ENCODE measurements at regions not wholly inside any gene's neighbourhood (a gene's known extent, or its start where the extent isn't known, plus 50 kb on each side); places are given as distances from the start of the nearest gene placed in this dataset.

DNA sequence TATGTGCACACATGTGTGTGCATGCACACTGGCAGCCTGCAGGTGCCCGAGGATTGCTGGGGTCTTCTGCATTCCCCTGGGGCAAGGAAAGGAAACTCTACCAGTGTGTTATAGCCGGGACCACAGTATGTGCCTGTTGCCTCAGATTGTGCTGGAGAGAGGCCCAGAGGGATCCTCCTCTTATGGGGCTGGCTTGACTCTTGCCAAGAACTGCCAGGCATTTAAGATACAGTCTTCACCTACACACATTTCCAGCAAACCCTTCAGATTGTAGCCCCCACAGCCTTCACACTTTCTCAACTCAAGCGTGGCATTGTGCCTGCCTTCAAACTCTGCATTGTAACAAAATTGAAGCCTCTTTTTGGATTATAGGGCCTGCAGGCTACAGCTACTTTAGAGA, 176.7 kb upstream of the DYRK2 start:
- H3K27ac ChIP-seq = no peak overlapping the region
- H3K4me1 ChIP-seq = no peaks in the 10 kb centered on the region
- intact Hi-C loops (cut with DNase I) = no loop called here
- H3K27me3 ChIP-seq = no peaks in the 10 kb centered on the region
- no peak for DNase-seq (ENCODE audit: low spot score in 2 of 2)
- no peak overlapping the region for H3K4me3 ChIP-seq
- peaks cover 0 to 5% of the 10 kb centered on the region in 2 donors for H3K9me3 ChIP-seq
- TF ChIP-seq, protein P1, sequence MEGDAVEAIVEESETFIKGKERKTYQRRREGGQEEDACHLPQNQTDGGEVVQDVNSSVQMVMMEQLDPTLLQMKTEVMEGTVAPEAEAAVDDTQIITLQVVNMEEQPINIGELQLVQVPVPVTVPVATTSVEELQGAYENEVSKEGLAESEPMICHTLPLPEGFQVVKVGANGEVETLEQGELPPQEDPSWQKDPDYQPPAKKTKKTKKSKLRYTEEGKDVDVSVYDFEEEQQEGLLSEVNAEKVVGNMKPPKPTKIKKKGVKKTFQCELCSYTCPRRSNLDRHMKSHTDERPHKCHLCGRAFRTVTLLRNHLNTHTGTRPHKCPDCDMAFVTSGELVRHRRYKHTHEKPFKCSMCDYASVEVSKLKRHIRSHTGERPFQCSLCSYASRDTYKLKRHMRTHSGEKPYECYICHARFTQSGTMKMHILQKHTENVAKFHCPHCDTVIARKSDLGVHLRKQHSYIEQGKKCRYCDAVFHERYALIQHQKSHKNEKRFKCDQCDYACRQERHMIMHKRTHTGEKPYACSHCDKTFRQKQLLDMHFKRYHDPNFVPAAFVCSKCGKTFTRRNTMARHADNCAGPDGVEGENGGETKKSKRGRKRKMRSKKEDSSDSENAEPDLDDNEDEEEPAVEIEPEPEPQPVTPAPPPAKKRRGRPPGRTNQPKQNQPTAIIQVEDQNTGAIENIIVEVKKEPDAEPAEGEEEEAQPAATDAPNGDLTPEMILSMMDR (IDR thresholded peaks at IDR 0.05) = no peak
- no peaks in the 10 kb centered on the region for H3K36me3 ChIP-seq

DNA sequence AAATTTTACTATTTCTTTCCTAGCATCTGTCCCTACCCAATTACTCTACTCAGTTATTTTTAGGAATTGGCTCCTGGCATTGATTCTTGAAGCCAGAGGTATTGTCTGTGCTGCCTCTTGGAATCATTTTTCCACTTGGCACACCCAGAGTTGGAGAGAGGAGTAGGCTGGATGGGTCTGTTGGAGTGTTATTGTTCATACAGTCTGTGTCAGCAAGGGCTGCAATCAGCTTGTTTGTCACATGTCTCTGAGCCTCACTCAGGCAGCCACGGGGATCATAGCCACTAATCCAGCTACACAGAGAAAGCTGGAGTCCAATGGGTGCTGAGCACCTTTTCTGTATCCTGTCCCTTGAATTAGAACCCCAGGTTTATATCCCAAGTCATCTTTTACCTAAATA, 176.0 kb upstream of the DYRK2 start:
- intact Hi-C loops (cut with DNase I) = no loop called here
- peaks cover 0 to 5% of the 10 kb centered on the region in 2 donors for H3K9me3 ChIP-seq
- no peak overlapping the region for H3K27ac ChIP-seq
- no peak for DNase-seq (ENCODE audit: low spot score in 2 of 2)
- H3K4me3 ChIP-seq = no peak overlapping the region
- H3K36me3 ChIP-seq = no peaks in the 10 kb centered on the region
- TF ChIP-seq, protein P1 (IDR thresholded peaks at IDR 0.05) = no peak
- H3K4me1 ChIP-seq = no peaks in the 10 kb centered on the region
- H3K27me3 ChIP-seq = no peaks in the 10 kb centered on the region

DNA sequence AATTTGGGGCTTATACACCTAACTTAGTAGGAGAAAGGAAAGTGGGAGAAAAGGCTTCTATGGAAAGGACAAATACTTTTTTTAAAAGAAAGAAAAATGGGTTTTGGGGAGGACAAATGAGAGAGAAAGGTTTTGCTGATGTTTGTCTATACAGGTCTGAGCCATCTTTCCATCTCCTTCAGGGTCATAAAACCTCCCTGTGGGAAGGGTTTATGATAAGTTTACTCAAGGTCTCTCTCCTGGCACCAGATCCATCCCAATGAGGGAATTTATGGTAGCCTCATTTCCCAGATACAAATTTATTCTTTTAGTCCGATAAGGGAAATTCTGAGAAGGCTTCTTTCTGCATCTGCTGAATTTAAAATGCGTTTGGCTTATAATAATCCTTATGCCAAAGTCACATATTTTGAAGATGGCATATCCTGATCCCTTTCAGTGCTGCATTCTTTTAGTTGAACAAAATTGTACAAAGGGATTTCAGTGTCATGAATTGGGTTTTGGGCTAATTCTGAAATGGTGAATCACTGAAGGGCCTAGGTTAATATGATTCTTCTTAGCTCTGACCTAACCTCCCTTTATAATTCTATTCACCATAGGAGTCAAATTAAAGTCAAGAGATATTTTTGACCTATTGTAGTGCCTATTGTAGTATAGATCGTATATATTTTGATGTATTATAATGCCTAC, 173.5 kb upstream of the DYRK2 start:
- Histone ChIP-seq H3K9me3 (no peaks in the 10 kb centered on the region), H3K4me1 (no peaks in the 10 kb centered on the region), H3K27me3 (no peaks in the 10 kb centered on the region), H3K27ac (no peak overlapping the region), H3K36me3 (no peaks in the 10 kb centered on the region), H3K4me3 (no peak overlapping the region)
- intact Hi-C loops (cut with DNase I) = no loop called here
- TF ChIP-seq, protein P1 (IDR thresholded peaks at IDR 0.05) = no peak
- DNase-seq (ENCODE audit: low spot score in 2 of 2) = no peak

DNA sequence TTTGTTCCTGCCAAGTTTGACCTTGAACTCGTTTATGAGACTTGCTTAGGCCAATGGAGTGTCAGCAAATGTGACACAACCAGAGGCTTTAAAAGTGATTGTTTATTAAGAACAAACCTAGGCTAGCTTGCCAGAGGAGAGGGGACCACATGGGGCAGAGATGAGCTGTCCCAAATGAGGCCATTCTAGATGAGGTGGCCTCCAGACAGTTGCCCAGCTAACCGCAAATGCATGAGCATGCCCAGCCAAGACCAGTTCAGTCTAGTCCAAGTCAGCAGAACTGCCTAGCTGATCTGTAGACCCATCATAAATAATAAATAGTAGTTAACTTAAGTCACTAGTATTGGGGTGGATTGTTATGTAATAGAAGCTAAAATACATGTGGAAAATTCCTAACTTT, 172.8 kb upstream of the DYRK2 start:
- no peaks in the 10 kb centered on the region for H3K4me1 ChIP-seq
- TF ChIP-seq, protein P1 (IDR thresholded peaks at IDR 0.05) = no peak
- no peaks in the 10 kb centered on the region for H3K27me3 ChIP-seq
- H3K9me3 ChIP-seq = no peaks in the 10 kb centered on the region
- H3K27ac ChIP-seq = no peak overlapping the region
- intact Hi-C loops (cut with DNase I) = no loop called here
- H3K4me3 ChIP-seq = no peak overlapping the region
- DNase-seq (ENCODE audit: low spot score in 2 of 2) = no peak
- no peaks in the 10 kb centered on the region for H3K36me3 ChIP-seq

DNA sequence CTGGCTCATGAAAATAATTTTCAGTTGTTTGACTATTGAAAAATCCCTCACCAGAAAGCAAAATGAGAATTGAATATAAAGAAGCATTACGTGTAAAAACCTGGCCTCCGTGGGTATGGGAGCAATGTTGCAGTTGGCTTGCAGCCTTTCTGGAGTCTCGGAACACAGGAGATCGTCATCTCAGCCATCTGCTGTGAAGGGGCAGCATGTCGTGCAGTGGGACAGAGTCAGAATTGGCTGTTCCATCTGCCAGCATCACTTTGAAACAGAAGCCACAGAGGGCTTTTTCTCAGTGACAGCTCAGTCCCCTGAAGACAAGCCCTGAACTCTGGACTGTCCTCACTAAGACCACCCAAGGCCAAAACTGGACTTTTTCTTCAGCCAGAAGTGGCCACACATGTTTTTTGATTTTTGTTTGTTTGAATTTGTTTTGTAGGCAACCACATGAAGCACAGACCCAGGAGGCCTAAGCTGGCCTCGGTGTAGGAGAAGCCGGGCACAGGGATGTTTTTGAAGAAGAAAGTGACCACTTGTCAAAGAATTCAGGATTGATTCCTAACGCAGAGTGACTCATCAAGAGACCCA, 170.8 kb upstream of the DYRK2 start:
- no peak for DNase-seq (ENCODE audit: low spot score in 2 of 2)
- TF ChIP-seq, protein P1 (IDR thresholded peaks at IDR 0.05) = no peak
- Histone ChIP-seq H3K27me3 (no peaks in the 10 kb centered on the region), H3K9me3 (no peaks in the 10 kb centered on the region), H3K27ac (no peak overlapping the region), H3K4me3 (no peak overlapping the region), H3K4me1 (no peaks in the 10 kb centered on the region), H3K36me3 (no peaks in the 10 kb centered on the region)
- intact Hi-C loops (cut with DNase I) = no loop called here
